ENCODE measurements at regions not wholly inside any gene's neighbourhood (a gene's known extent, or its start where the extent isn't known, plus 50 kb on each side); places are given as distances from the start of the nearest gene placed in this dataset.

DNA sequence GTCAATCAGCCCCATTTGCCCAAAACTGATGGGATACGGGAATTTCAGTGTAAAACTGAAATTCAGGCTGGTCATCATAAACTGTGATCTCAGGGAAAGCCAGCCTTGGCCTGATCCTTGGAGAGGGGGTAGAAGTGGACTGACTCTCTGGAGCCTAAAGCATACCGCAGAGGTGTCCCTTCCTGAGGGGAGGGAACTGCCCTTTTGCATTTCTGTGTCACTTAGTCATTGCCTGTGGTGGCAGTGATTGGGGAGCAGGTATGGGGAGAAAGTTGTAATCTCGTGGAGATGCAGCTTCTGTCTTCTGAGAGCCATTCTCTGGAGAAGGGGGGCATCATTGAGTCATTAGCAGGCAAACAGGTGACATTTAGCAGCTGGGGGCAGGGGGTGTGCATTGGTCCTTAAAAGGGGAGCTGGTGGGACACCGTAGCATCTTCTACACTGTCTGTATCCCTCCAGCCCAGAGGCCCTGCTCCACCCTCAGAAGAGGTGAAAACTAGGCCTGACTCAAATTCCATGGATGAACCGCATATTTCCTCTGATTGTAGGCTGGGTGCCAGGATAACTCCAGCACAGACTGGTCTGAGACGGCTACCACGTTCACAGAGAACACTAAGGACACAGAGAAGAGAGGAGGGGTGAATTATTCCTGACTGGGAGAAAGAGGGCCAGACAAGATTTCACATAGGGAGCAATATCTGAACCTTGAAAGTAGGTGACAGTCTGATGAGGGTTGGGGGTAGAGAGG, 143.3 kb downstream of the SEC61B start:
- TF ChIP-seq, protein P1, sequence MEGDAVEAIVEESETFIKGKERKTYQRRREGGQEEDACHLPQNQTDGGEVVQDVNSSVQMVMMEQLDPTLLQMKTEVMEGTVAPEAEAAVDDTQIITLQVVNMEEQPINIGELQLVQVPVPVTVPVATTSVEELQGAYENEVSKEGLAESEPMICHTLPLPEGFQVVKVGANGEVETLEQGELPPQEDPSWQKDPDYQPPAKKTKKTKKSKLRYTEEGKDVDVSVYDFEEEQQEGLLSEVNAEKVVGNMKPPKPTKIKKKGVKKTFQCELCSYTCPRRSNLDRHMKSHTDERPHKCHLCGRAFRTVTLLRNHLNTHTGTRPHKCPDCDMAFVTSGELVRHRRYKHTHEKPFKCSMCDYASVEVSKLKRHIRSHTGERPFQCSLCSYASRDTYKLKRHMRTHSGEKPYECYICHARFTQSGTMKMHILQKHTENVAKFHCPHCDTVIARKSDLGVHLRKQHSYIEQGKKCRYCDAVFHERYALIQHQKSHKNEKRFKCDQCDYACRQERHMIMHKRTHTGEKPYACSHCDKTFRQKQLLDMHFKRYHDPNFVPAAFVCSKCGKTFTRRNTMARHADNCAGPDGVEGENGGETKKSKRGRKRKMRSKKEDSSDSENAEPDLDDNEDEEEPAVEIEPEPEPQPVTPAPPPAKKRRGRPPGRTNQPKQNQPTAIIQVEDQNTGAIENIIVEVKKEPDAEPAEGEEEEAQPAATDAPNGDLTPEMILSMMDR (IDR thresholded peaks at IDR 0.05) = no peak
- no peak for TF ChIP-seq POLR2A (IDR thresholded peaks at IDR 0.05)
- H3K27me3 ChIP-seq = no peaks in the 10 kb centered on the region
- no peaks in the 10 kb centered on the region for H3K4me1 ChIP-seq
- H3K9me3 ChIP-seq = no peaks in the 10 kb centered on the region
- no peak for DNase-seq
- H3K27ac ChIP-seq = no peak overlapping the region
- H3K36me3 ChIP-seq = no peaks in the 10 kb centered on the region
- no peak overlapping the region for H3K4me3 ChIP-seq

- no peak for TF ChIP-seq POLR2A (IDR thresholded peaks at IDR 0.05)
- TF ChIP-seq, protein P1 (IDR thresholded peaks at IDR 0.05) = no peak
- Histone ChIP-seq H3K4me1 (no peaks in the 10 kb centered on the region), H3K27ac (no peak overlapping the region), H3K36me3 (no peaks in the 10 kb centered on the region), H3K27me3 (no peaks in the 10 kb centered on the region), H3K9me3 (no peaks in the 10 kb centered on the region), H3K4me3 (no peak overlapping the region)
- DNase-seq = no peak
Observed at GRCh38 chr9:99366183-99366582, 144.1 kb downstream of the SEC61B start.

GRCh38 chr9:99366621-99367020, 144.5 kb downstream of the SEC61B start:
- H3K4me3 ChIP-seq = no peak overlapping the region
- H3K27me3 ChIP-seq = no peaks in the 10 kb centered on the region
- H3K27ac ChIP-seq = no peak overlapping the region
- no peak for DNase-seq
- no peaks in the 10 kb centered on the region for H3K36me3 ChIP-seq
- TF ChIP-seq POLR2A (IDR thresholded peaks at IDR 0.05) = no peak
- TF ChIP-seq, protein P1 (IDR thresholded peaks at IDR 0.05) = no peak
- H3K9me3 ChIP-seq = no peaks in the 10 kb centered on the region
- H3K4me1 ChIP-seq = no peaks in the 10 kb centered on the region

GRCh38 chr9:99368341-99369326, 146.6 kb downstream of the SEC61B start:
- no peaks in the 10 kb centered on the region for H3K36me3 ChIP-seq
- TF ChIP-seq, protein P1 (IDR thresholded peaks at IDR 0.05) = no peak
- TF ChIP-seq POLR2A (IDR thresholded peaks at IDR 0.05) = no peak
- no peaks in the 10 kb centered on the region for H3K9me3 ChIP-seq
- no peaks in the 10 kb centered on the region for H3K27me3 ChIP-seq
- peak overlapping the region in 2 of 4 donors; percentile 30 to 60 for H3K27ac ChIP-seq
- H3K4me1 ChIP-seq = no peaks in the 10 kb centered on the region
- peak overlapping the region in 2 of 4 donors; percentile 37 to 39 for H3K4me3 ChIP-seq
- no peak for DNase-seq

DNA sequence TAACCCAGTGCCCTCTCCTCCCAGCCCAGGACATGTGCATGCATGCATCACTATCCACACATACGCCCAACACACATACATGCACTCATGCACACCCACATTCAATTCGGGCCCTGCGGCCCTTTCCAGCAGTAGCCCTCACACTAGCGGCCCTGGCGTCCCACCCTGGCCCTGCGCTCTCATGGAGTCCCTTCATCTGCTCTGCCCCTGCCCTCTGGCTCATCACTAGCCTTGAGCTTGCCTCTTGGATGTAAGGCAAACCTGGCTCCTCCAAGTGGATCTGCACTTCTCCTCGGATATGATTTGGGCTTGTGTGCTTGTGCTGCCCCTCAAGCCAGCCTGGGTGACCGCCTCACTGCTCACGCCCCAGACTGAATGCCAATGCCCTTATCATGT, 147.2 kb downstream of the SEC61B start:
- no peak for DNase-seq
- TF ChIP-seq, protein P1 (IDR thresholded peaks at IDR 0.05) = no peak
- no peak for TF ChIP-seq POLR2A (IDR thresholded peaks at IDR 0.05)
- H3K27me3 ChIP-seq = no peaks in the 10 kb centered on the region
- no peak overlapping the region for H3K27ac ChIP-seq
- H3K36me3 ChIP-seq = no peaks in the 10 kb centered on the region
- no peak overlapping the region for H3K4me3 ChIP-seq
- no peaks in the 10 kb centered on the region for H3K9me3 ChIP-seq
- H3K4me1 ChIP-seq = no peaks in the 10 kb centered on the region
